GM12892 (cell line): ENCODE measurements at regions not wholly inside any gene's neighbourhood (a gene's known extent, or its start where the extent isn't known, plus 50 kb on each side); places are given as distances from the start of the nearest gene placed in this dataset.

Experiments used
- POLR2A ChIP-seq: IDR thresholded peaks from 2 replicates; pipeline ENCODE4 v1.6.1; 2011; ENCODE audit warnings: low read depth, low read length, control low read depth
- POLR2AphosphoS5 ChIP-seq: IDR thresholded peaks from 2 replicates; pipeline ENCODE4 v1.6.1; 2011; ENCODE audit warnings: low read depth, low read length, control low read depth
- TAF1 ChIP-seq: IDR thresholded peaks from 2 replicates; pipeline ENCODE4 v1.6.1; 2011; ENCODE audit warnings: low read depth, mild to moderate bottlenecking, control low read depth, low read length, borderline replicate concordance

GRCh38 chr9:107587191-107587963 lies 97.8 kb upstream of the KLF4 start:
- TF ChIP-seq POLR2A (no peak), POLR2AphosphoS5 (no peak), TAF1 (no peak)
